ENCODE measurements at regions not wholly inside any gene's neighbourhood (a gene's known extent, or its start where the extent isn't known, plus 50 kb on each side); places are given as distances from the start of the nearest gene placed in this dataset.

DNA sequence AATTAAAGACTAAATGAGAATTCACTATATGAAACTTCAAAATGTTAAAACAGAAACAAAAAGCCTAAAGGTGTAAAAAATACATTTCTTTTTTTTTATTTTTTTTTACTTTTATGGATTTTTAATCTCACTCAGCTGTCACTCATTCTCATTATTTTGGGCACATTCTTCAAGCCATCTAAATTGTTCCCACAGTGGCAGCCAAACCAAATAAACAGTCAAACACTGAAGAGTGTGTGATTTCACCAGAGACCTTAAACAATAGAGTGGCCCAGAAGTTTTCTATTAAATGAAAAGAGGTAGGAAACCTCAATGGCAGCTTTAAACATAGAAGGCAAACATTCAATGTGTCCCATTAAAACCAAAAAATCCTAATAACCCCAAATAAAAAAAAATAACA, 616.1 kb downstream of the OTOL1 start:
- no peak for TF ChIP-seq POLR2A (IDR thresholded peaks at IDR 0.05)
- TF ChIP-seq, protein P1, sequence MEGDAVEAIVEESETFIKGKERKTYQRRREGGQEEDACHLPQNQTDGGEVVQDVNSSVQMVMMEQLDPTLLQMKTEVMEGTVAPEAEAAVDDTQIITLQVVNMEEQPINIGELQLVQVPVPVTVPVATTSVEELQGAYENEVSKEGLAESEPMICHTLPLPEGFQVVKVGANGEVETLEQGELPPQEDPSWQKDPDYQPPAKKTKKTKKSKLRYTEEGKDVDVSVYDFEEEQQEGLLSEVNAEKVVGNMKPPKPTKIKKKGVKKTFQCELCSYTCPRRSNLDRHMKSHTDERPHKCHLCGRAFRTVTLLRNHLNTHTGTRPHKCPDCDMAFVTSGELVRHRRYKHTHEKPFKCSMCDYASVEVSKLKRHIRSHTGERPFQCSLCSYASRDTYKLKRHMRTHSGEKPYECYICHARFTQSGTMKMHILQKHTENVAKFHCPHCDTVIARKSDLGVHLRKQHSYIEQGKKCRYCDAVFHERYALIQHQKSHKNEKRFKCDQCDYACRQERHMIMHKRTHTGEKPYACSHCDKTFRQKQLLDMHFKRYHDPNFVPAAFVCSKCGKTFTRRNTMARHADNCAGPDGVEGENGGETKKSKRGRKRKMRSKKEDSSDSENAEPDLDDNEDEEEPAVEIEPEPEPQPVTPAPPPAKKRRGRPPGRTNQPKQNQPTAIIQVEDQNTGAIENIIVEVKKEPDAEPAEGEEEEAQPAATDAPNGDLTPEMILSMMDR (IDR thresholded peaks at IDR 0.05): no peak
